Heart left ventricle (tissue), 16 donors: ENCODE measurements at regions not wholly inside any gene's neighbourhood (a gene's known extent, or its start where the extent isn't known, plus 50 kb on each side); places are given as distances from the start of the nearest gene placed in this dataset.

Experiments used
- ATAC-seq, 4 donors: fragments of 200-7000 bp; cut with Tn5 transposase; one replicate each; pipeline ENCODE4 v1.9.1; 2020 to 2022; ENCODE audit warnings: moderate library complexity in 4 of 4, mild to moderate bottlenecking in 3 of 4, moderate number of reproducible peaks in 1 of 4
- DNase-seq, 5 donors: peaks; one replicate each; pipeline ENCODE4 v3.0.0-alpha.2; 2020
- H3K27ac ChIP-seq, 12 donors: fragments of 200-600 bp; sonication (generic) in 4 of 12; one replicate each; pipeline versions ENCODE4 v1.5.0 to v1.8.0; 2016 to 2022; ENCODE audit warnings: mild to moderate bottlenecking in 2 of 12
- H3K27me3 ChIP-seq, 9 donors: fragments of 200-600 bp; sonication (generic) in 2 of 9; one replicate each; pipeline versions ENCODE4 v1.5.1 to v1.8.0; 2016 to 2022; ENCODE audit warnings: mild to moderate bottlenecking in 3 of 9
- H3K36me3 ChIP-seq, 9 donors: fragments of 200-600 bp; sonication (generic) in 2 of 9; one replicate each; pipeline versions ENCODE4 v1.5.0 to v1.8.0; 2018 to 2022; ENCODE audit warnings: mild to moderate bottlenecking in 2 of 9
- H3K4me1 ChIP-seq, 12 donors: fragments of 200-600 bp; sonication (generic) in 4 of 12; one replicate each; pipeline versions ENCODE4 v1.5.0 to v1.8.0; 2016 to 2022; ENCODE audit warnings: mild to moderate bottlenecking in 3 of 12
- H3K4me3 ChIP-seq, 12 donors: fragments of 200-600 bp; sonication (generic) in 4 of 12; one replicate each; pipeline versions ENCODE4 v1.5.0 to v1.8.0; 2017 to 2022; ENCODE audit warnings: mild to moderate bottlenecking in 9 of 12, moderate library complexity in 4 of 12
- H3K9me3 ChIP-seq, 12 donors: fragments of 200-600 bp; sonication (generic) in 4 of 12; one replicate each; pipeline versions ENCODE4 v1.5.0 to v1.8.0; 2016 to 2022; ENCODE audit warnings: mild to moderate bottlenecking in 1 of 12
- CTCF ChIP-seq, 12 donors: fragments of 200-600 bp; sonication (generic) in 4 of 12; IDR thresholded peaks; one replicate each; pipeline versions ENCODE4 v1.5.0 to v1.8.0; 2018 to 2022; ENCODE audit warnings: antibody characterized with exemption in 12 of 12, mild to moderate bottlenecking in 5 of 12
- POLR2A ChIP-seq, 2 donors: fragments of 450-650 bp; IDR thresholded peaks; one replicate each; pipeline ENCODE4 v1.6.1; 2017; ENCODE audit warnings: antibody characterized with exemption in 2 of 2, mild to moderate bottlenecking in 2 of 2, moderate library complexity in 2 of 2
- WGBS, 4 donors: extraction: QIAGEN DNeasy Blood & Tissue Kit in 2 of 4; methylation state at CpG; one replicate each; pipeline versions ENCODE4 v1.1.5 to v1.1.7; 2013 to 2018; 5-methylcytosine and 5-hydroxymethylcytosine counted together
- intact Hi-C, 10 donors: fragments of 100-400 bp; cut with DNase I; formaldehyde crosslinking; loops; one replicate each; pipeline versions ENCODE4 v1.11.1 to v1.14.2; 2022
- donor health status: ischemic (EF 13 %, LVEDD 7.1; RV severe dilation, severe dysfunction).
- donor health status: healthy with polysubstance abuse.
- donor health status: DM: no; HTN: yes; CAD: no.
- donor health status: DM: no; HTN: no; CAD: no.
- donor health status: ischemic (EF 25% LVEDD 6.9; RV normal size, moderate dysfunction).
- donor health status: ischemic (EF 25% LVEDD 5.7; RV mildly dilated, moderate dysfunction).
- donor health status: healthy.
- donor health status: DM: yes; HTN: yes; CAD: no.
- donor health status: ischemic (EF 35%, LVEDD 5.7; RV mildly dilated, moderate dysfunction).
- donor health status: nonischemic (EF 11% LVEDD 7.7; RV severe dilation, severe dysfunction).
- donor health status: DM: yes; HTN: yes; CAD: no.
- donor health status: PGD.
- donor health status: ischemic (EF 29% LVEDD 5.4; RV normal size, mild dysfunction).
- donor health status: nonischemic (EF 23%, LVEDD 6.1; RV moderate dilation, normal function).

GRCh38 chr20:52401431-52401830 lies 209.9 kb upstream of the ZFP64 start:
- TF ChIP-seq POLR2A (IDR thresholded peaks at IDR 0.05) (no peak), CTCF (IDR thresholded peaks at IDR 0.05) (no peak)
- DNase-seq (no peak), ATAC-seq (no peak)
- Histone ChIP-seq H3K4me3 (no peak overlapping the region), H3K27ac (no peak overlapping the region), H3K9me3 (no peaks in the 10 kb centered on the region), H3K36me3 (no peaks in the 10 kb centered on the region), H3K4me1 (peaks cover 0 to 17% (median 0%) of the 10 kb centered on the region in 12 donors), H3K27me3 (no peaks in the 10 kb centered on the region)
- 89 to 95% (median 93%) methylated on average over 1 of the region's 1 CpG for WGBS, 4 donors
- intact Hi-C loops = no loop called here

DNA sequence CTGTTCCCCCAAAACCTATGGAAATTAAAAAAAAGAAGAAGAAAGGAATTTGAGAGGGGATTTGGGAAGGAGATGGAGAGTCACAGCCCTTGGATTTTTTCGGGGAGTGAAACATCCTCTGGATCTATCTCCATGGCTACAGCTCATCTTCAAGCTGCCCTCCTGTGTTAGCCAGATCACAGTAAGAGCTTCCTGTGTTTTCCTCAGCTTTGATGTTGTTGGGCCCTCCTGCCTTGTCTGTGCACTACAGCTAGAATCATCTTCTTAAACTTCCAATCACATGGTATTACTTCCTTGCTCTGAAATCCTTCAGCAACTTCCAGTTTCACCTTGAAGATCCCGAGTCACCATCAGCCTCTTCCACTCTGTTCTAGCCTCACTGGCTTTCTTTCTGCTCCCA lies 207.8 kb upstream of the ZFP64 start:
- H3K27ac ChIP-seq = no peak overlapping the region
- TF ChIP-seq POLR2A (IDR thresholded peaks at IDR 0.05) = no peak
- no peak for TF ChIP-seq CTCF (IDR thresholded peaks at IDR 0.05)
- no peaks in the 10 kb centered on the region for H3K27me3 ChIP-seq
- WGBS, 4 donors = 75 to 79% (median 77%) methylated on average over 2 of the region's 2 CpGs
- H3K4me1 ChIP-seq = no peaks in the 10 kb centered on the region
- intact Hi-C loops = loop anchor here in 1 of 10 donors (10.0 kb wide), 1 partner anchor 65 kb away; no protein-coding TSS in a partner anchor
- no peaks in the 10 kb centered on the region for H3K36me3 ChIP-seq
- no peaks in the 10 kb centered on the region for H3K9me3 ChIP-seq
- ATAC-seq (no peak), DNase-seq (no peak)
- no peak overlapping the region for H3K4me3 ChIP-seq

- Histone ChIP-seq H3K4me1 (no peaks in the 10 kb centered on the region), H3K36me3 (no peaks in the 10 kb centered on the region), H3K27me3 (no peaks in the 10 kb centered on the region), H3K9me3 (no peaks in the 10 kb centered on the region), H3K4me3 (no peak overlapping the region), H3K27ac (no peak overlapping the region)
- intact Hi-C loops = loop anchor here in 1 of 10 donors (10.0 kb wide), 1 partner anchor 55 kb away; no protein-coding TSS in a partner anchor
- WGBS, 4 donors = 97 to 100% (median 97%) methylated on average over 1 of the region's 1 CpG
- no peak for ATAC-seq
- TF ChIP-seq POLR2A (IDR thresholded peaks at IDR 0.05) (no peak), CTCF (IDR thresholded peaks at IDR 0.05) (no peak)
- DNase-seq = no peak
These were observed 198.0 kb upstream of the ZFP64 start for GRCh38 chr20:52389606-52390005.

- DNase-seq = no peak
- TF ChIP-seq POLR2A (IDR thresholded peaks at IDR 0.05) = no peak
- no peak for TF ChIP-seq CTCF (IDR thresholded peaks at IDR 0.05)
- intact Hi-C loops = loop anchor here in 1 of 10 donors (5.0 kb wide), 1 partner anchor 142 kb away; no protein-coding TSS in a partner anchor
- H3K27me3 ChIP-seq = no peaks in the 10 kb centered on the region
- H3K27ac ChIP-seq = no peak overlapping the region
- ATAC-seq = no peak
- no peaks in the 10 kb centered on the region for H3K36me3 ChIP-seq
- peaks cover 0 to 9% (median 0%) of the 10 kb centered on the region in 12 donors for H3K9me3 ChIP-seq
- H3K4me3 ChIP-seq = no peak overlapping the region
- whole genome bisulfite sequencing, 4 donors = 88 to 92% (median 91%) methylated on average over 10 of the region's 10 CpGs
- H3K4me1 ChIP-seq = no peaks in the 10 kb centered on the region
These were observed 192.5 kb upstream of the ZFP64 start for GRCh38 chr20:52383995-52384621.
